ENCODE measurements at regions not wholly inside any gene's neighbourhood (a gene's known extent, or its start where the extent isn't known, plus 50 kb on each side); places are given as distances from the start of the nearest gene placed in this dataset.

DNA sequence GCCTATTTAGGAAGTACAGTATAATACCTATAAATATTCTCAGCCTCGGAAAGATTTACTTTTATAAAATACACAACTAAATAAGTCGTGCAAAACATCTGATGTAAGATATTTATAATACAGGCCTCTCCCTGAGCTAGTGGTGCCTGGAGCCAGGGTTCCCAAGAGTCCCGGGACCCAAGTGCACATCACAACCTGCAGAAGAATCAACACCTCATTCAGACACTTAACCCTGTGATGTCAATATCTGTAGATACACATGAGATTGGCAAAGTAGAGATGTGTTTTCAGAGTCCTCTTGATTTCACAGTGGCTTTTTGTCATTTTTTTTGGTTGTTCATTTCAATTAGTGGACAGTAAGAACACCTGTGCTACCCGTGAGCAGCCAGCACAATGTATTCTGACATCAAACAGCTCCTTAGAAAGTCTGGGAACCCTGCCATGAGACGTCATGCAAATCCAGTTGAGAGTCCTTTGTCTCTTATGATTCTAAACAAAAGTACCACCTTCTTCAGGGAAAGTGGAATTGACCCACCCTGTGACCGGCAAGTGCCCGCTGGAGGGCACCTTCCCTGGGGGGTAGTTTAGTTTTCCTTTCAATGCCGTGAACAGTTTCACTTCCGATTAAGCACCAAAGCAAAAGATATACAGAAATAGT is 101.6 kb downstream of the DACT2 start:
- Histone ChIP-seq H2BK15ac (replicated peaks; ENCODE audit: low read depth) (no peak overlapping the region), H3K79me2 (ENCODE audit: control insufficient read depth, insufficient read depth, low read length) (no peaks in the 10 kb centered on the region), H3K23ac (ENCODE audit: low read length) (no peak overlapping the region), H3K4ac (ENCODE audit: low read depth, low read length) (no peak overlapping the region), H3K79me1 (ENCODE audit: low read length) (no peaks in the 10 kb centered on the region), H3K9ac (ENCODE audit: low read length) (no peak overlapping the region), H3K27me3 (ENCODE audit: insufficient read depth, low read length, poor library complexity) (no peaks in the 10 kb centered on the region), H2BK5ac (ENCODE audit: low read length) (no peak overlapping the region), H4K5ac (ENCODE audit: low read length) (no peak overlapping the region), H3K4me1 (ENCODE audit: control insufficient read depth, low read depth, low read length) (no peaks in the 10 kb centered on the region), H3K4me2 (ENCODE audit: low read length) (no peak overlapping the region), H3K56ac (ENCODE audit: low read length) (no peak overlapping the region), H3K18ac (ENCODE audit: low read length) (no peak overlapping the region), H3K4me3 (ENCODE audit: low read length) (no peak overlapping the region), H2BK120ac (ENCODE audit: low read depth, low read length) (no peak overlapping the region), H2AK5ac (ENCODE audit: low read length) (no peak overlapping the region), H3K27ac (ENCODE audit: low read depth, low read length) (no peak overlapping the region), H4K8ac (ENCODE audit: low read depth, low read length) (no peak overlapping the region), H3K36me3 (ENCODE audit: control insufficient read depth, insufficient read depth, low read length) (no peaks in the 10 kb centered on the region)
- no CpG with 5 or more reads among the region's 9 CpGs for WGBS (ENCODE audit: extremely low coverage, insufficient coverage, low lambda C conversion rate)
- no peak for DNase-seq

DNA sequence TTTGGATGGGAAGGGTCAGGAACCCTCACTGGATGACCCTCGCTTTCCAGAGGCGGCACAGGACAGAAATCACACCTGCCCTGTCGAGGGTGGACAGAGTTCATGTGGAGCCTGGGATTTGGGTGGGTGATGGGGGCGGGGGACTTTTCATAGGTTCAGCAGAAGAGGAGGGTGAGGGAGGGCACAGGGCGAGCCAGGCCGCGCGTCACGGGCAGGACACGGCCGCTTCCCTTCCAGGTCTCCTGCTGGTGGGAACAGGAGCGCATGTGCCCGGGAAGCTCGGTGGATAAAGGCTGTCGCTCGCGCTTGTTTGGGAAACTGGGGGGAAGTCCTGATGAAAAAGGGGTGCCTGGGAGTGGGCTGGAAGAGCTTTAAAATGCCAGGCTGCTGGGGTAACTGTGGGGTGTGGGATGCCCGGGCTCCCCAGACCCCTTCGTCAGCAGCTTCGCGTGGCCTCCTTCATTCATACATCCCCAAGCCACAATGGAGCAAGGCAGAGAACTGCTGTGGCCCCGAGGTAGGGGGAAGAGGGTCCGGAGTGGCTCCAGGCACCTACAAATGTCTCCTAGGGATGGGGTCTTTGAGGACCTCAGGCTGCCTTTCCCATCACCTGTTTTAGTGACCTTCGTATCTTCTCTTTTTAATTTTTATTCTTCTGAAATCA is 102.2 kb downstream of the DACT2 start:
- no peaks in the 10 kb centered on the region for H3K79me2 ChIP-seq (ENCODE audit: control insufficient read depth, insufficient read depth, low read length)
- H4K8ac ChIP-seq (ENCODE audit: low read depth, low read length) = no peak overlapping the region
- H3K23ac ChIP-seq (ENCODE audit: low read length) = no peak overlapping the region
- H2BK5ac ChIP-seq (ENCODE audit: low read length) = no peak overlapping the region
- H3K9ac ChIP-seq (ENCODE audit: low read length) = no peak overlapping the region
- H2BK120ac ChIP-seq (ENCODE audit: low read depth, low read length) = no peak overlapping the region
- no peaks in the 10 kb centered on the region for H3K36me3 ChIP-seq (ENCODE audit: control insufficient read depth, insufficient read depth, low read length)
- H3K4me3 ChIP-seq (ENCODE audit: low read length) = no peak overlapping the region
- H3K27me3 ChIP-seq (ENCODE audit: insufficient read depth, low read length, poor library complexity) = no peaks in the 10 kb centered on the region
- no peak overlapping the region for H2BK15ac ChIP-seq (replicated peaks; ENCODE audit: low read depth)
- H3K56ac ChIP-seq (ENCODE audit: low read length) = no peak overlapping the region
- no peaks in the 10 kb centered on the region for H3K79me1 ChIP-seq (ENCODE audit: low read length)
- no peak overlapping the region for H3K4me2 ChIP-seq (ENCODE audit: low read length)
- H3K27ac ChIP-seq (ENCODE audit: low read depth, low read length) = no peak overlapping the region
- no peak for DNase-seq
- WGBS (ENCODE audit: extremely low coverage, insufficient coverage, low lambda C conversion rate) = no CpG with 5 or more reads among the region's 24 CpGs
- H2AK5ac ChIP-seq (ENCODE audit: low read length) = no peak overlapping the region
- H3K18ac ChIP-seq (ENCODE audit: low read length) = no peak overlapping the region
- no peaks in the 10 kb centered on the region for H3K4me1 ChIP-seq (ENCODE audit: control insufficient read depth, low read depth, low read length)
- no peak overlapping the region for H3K4ac ChIP-seq (ENCODE audit: low read depth, low read length)
- no peak overlapping the region for H4K5ac ChIP-seq (ENCODE audit: low read length)

DNA sequence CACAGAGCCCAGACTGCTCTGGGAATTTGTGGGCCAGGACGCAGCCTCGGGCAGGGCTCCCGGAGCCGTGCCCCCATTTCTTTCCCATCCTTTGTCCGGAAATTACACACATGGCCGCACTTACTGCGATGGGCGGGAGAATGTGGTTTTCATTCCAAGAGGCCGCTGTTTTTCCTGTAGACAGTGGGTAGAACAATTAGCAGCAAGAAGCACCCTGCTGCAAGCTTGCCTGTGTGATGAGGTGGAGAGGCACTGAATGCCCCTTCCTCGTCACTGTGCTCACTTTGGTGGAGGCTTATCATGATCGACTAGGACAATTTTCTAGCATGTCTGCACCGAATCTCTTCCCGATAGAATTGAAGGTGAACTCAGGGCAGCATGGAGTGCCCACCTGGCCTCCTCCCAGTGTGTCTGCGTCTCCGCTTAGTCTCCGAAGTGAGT is 102.8 kb downstream of the DACT2 start:
- Histone ChIP-seq H3K18ac (ENCODE audit: low read length) (no peak overlapping the region), H3K56ac (ENCODE audit: low read length) (no peak overlapping the region), H2BK15ac (replicated peaks; ENCODE audit: low read depth) (no peak overlapping the region), H2BK5ac (ENCODE audit: low read length) (no peak overlapping the region), H4K8ac (ENCODE audit: low read depth, low read length) (no peak overlapping the region), H3K79me1 (ENCODE audit: low read length) (no peaks in the 10 kb centered on the region), H3K4me3 (ENCODE audit: low read length) (no peak overlapping the region), H4K5ac (ENCODE audit: low read length) (no peak overlapping the region), H3K27me3 (ENCODE audit: insufficient read depth, low read length, poor library complexity) (no peaks in the 10 kb centered on the region), H2BK120ac (ENCODE audit: low read depth, low read length) (no peak overlapping the region), H3K9ac (ENCODE audit: low read length) (no peak overlapping the region), H3K79me2 (ENCODE audit: control insufficient read depth, insufficient read depth, low read length) (no peaks in the 10 kb centered on the region), H3K36me3 (ENCODE audit: control insufficient read depth, insufficient read depth, low read length) (no peaks in the 10 kb centered on the region), H3K4me2 (ENCODE audit: low read length) (no peak overlapping the region), H3K4me1 (ENCODE audit: control insufficient read depth, low read depth, low read length) (no peaks in the 10 kb centered on the region), H3K23ac (ENCODE audit: low read length) (no peak overlapping the region), H3K27ac (ENCODE audit: low read depth, low read length) (no peak overlapping the region), H3K4ac (ENCODE audit: low read depth, low read length) (no peak overlapping the region), H2AK5ac (ENCODE audit: low read length) (no peak overlapping the region)
- DNase-seq = no peak
- WGBS (ENCODE audit: extremely low coverage, insufficient coverage, low lambda C conversion rate) = no CpG with 5 or more reads among the region's 16 CpGs

DNA sequence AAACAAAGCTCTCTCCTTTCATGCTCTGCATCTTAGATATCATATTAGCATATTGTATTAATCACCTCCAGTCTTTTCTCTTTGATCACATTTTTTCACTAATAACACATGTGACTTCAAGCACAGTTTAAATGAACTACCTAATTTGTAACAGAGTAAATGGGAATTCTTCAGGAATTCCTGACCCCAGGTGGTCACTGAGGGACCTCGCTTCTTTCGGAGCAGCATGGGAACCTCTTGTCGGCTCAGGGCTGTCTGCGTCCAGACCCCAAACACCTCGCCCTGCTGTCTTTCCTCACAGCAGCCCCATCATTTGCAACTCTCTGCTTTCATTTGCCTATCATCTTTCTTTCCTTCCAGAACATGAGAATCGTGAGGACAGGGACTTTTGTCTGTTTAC is 103.5 kb downstream of the DACT2 start:
- Histone ChIP-seq H4K5ac (ENCODE audit: low read length) (no peak overlapping the region), H2AK5ac (ENCODE audit: low read length) (no peak overlapping the region), H2BK5ac (ENCODE audit: low read length) (no peak overlapping the region), H3K36me3 (ENCODE audit: control insufficient read depth, insufficient read depth, low read length) (no peaks in the 10 kb centered on the region), H3K56ac (ENCODE audit: low read length) (no peak overlapping the region), H3K79me2 (ENCODE audit: control insufficient read depth, insufficient read depth, low read length) (no peaks in the 10 kb centered on the region), H3K4me1 (ENCODE audit: control insufficient read depth, low read depth, low read length) (no peaks in the 10 kb centered on the region), H3K9ac (ENCODE audit: low read length) (no peak overlapping the region), H3K27ac (ENCODE audit: low read depth, low read length) (no peak overlapping the region), H3K79me1 (ENCODE audit: low read length) (no peaks in the 10 kb centered on the region), H2BK120ac (ENCODE audit: low read depth, low read length) (no peak overlapping the region), H4K8ac (ENCODE audit: low read depth, low read length) (no peak overlapping the region), H3K4ac (ENCODE audit: low read depth, low read length) (no peak overlapping the region), H3K27me3 (ENCODE audit: insufficient read depth, low read length, poor library complexity) (no peaks in the 10 kb centered on the region), H3K4me2 (ENCODE audit: low read length) (no peak overlapping the region), H3K4me3 (ENCODE audit: low read length) (no peak overlapping the region), H3K23ac (ENCODE audit: low read length) (no peak overlapping the region), H3K18ac (ENCODE audit: low read length) (no peak overlapping the region), H2BK15ac (replicated peaks; ENCODE audit: low read depth) (no peak overlapping the region)
- DNase-seq = peak; percentile 58
- WGBS (ENCODE audit: extremely low coverage, insufficient coverage, low lambda C conversion rate) = no CpG with 5 or more reads among the region's 6 CpGs

DNA sequence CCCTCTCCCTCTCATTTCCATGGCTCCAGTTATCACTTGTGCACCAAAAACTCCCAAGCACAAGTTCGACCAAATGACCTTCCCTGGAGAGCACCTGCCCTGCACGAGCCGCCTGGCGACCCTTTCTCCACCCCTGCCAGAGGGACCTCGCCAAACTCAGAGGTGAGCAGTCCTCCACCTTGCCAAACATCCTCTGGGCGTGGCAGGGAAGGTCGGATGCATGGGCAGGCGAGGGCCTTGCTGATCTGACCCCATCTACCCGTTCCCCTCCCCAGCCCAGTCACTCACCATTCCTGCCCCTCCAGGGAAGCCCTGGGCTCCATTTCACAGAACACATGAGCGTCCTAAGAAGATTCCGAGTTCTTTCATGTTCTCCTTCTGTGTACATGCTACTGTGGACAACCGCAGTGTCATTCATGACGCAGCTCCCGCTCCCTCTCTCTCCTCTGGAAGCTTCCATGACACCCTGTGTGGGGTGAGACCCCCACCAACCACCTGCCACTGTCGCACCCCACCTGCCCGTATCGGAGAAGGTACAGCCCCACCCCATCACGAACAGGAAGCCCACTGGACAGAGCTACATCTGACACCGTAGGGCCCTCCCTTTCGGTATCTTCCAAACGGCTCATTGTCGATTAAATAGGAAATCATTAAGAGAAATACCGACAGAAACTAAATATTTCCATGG is 104.3 kb downstream of the DACT2 start:
- Histone ChIP-seq H3K4me2 (ENCODE audit: low read length) (no peak overlapping the region), H3K23ac (ENCODE audit: low read length) (no peak overlapping the region), H3K18ac (ENCODE audit: low read length) (no peak overlapping the region), H2BK5ac (ENCODE audit: low read length) (no peak overlapping the region), H3K27me3 (ENCODE audit: insufficient read depth, low read length, poor library complexity) (no peaks in the 10 kb centered on the region), H2AK5ac (ENCODE audit: low read length) (no peak overlapping the region), H3K4ac (ENCODE audit: low read depth, low read length) (no peak overlapping the region), H2BK120ac (ENCODE audit: low read depth, low read length) (no peak overlapping the region), H2BK15ac (replicated peaks; ENCODE audit: low read depth) (no peak overlapping the region), H3K36me3 (ENCODE audit: control insufficient read depth, insufficient read depth, low read length) (no peaks in the 10 kb centered on the region), H3K27ac (ENCODE audit: low read depth, low read length) (no peak overlapping the region), H3K79me1 (ENCODE audit: low read length) (no peaks in the 10 kb centered on the region), H3K9ac (ENCODE audit: low read length) (no peak overlapping the region), H3K4me3 (ENCODE audit: low read length) (no peak overlapping the region), H4K8ac (ENCODE audit: low read depth, low read length) (no peak overlapping the region), H4K5ac (ENCODE audit: low read length) (no peak overlapping the region), H3K4me1 (ENCODE audit: control insufficient read depth, low read depth, low read length) (no peaks in the 10 kb centered on the region), H3K56ac (ENCODE audit: low read length) (no peak overlapping the region), H3K79me2 (ENCODE audit: control insufficient read depth, insufficient read depth, low read length) (no peaks in the 10 kb centered on the region)
- no CpG with 5 or more reads among the region's 23 CpGs for WGBS (ENCODE audit: extremely low coverage, insufficient coverage, low lambda C conversion rate)
- no peak for DNase-seq

All from mesendoderm (in vitro differentiated cells).